ENCODE measurements at regions not wholly inside any gene's neighbourhood (a gene's known extent, or its start where the extent isn't known, plus 50 kb on each side); places are given as distances from the start of the nearest gene placed in this dataset.

- TF ChIP-seq CTCF (IDR thresholded peaks at IDR 0.05), result no peak
- no peak for TF ChIP-seq POLR2A (IDR thresholded peaks at IDR 0.05)
- TF ChIP-seq POLR2AphosphoS5 (IDR thresholded peaks at IDR 0.05), result no peak
- no peak for TF ChIP-seq EP300 (IDR thresholded peaks at IDR 0.05)
These were observed 61.6 kb downstream of the C9orf152 start for GRCh38 chr9:110146373-110146772.
